Naive thymus-derived CD4-positive, alpha-beta T cell (primary cell): ENCODE measurements at regions not wholly inside any gene's neighbourhood (a gene's known extent, or its start where the extent isn't known, plus 50 kb on each side); places are given as distances from the start of the nearest gene placed in this dataset.

Experiments
- ATAC-seq: fragments of 150-1000 bp; cut with Tn5 transposase; 2 replicates; pipeline ENCODE4 v1.10.0; 2021; ENCODE audit warnings: mild to moderate bottlenecking, moderate library complexity
- CTCF ChIA-PET: fragments of 350-600 bp; sonication (Branson Sonifier 250); formaldehyde crosslinking; loops from one replicate; lab custom pipeline; 2021; ENCODE audit warnings: antibody characterized with exemption; lab: Charles Lee
- POLR2A ChIA-PET: fragments of 350-600 bp; sonication (Branson Sonifier 250); formaldehyde crosslinking; loops from one replicate; lab custom pipeline; 2021; ENCODE audit warnings: antibody characterized with exemption, inconsistent platforms; lab: Charles Lee
- DNase-seq, 9 donors: peaks; one replicate each; pipeline versions ENCODE4 v3.0.0 to v3.0.0-alpha.2; 2020 to 2022; ENCODE audit warnings: mixed read lengths in 1 of 9
- H3K27ac ChIP-seq: one replicate; pipeline ENCODE4 v1.7.0; 2013; ENCODE audit warnings: mild to moderate bottlenecking, low read depth, low read length, moderate library complexity
- H3K27me3 ChIP-seq, 2 donors: one replicate each; pipeline ENCODE4 v1.7.0; 2013; ENCODE audit warnings: low read length in 2 of 2, mild to moderate bottlenecking in 2 of 2, moderate library complexity in 2 of 2; ENCODE audit not compliant: control insufficient read depth in 2 of 2, insufficient read depth in 2 of 2
- H3K36me3 ChIP-seq, 3 experiments: 1 replicate in 2 of 3; 2 replicates in 1 of 3; pipeline ENCODE4 v1.7.0; 2013; ENCODE audit warnings: low read length in 3 of 3, mild to moderate bottlenecking in 3 of 3, moderate library complexity in 1 of 3; ENCODE audit not compliant: insufficient read depth in 3 of 3, control insufficient read depth in 2 of 3
- H3K4me1 ChIP-seq, 2 donors: one replicate each; pipeline ENCODE4 v1.7.0; 2013; ENCODE audit warnings: low read length in 2 of 2, mild to moderate bottlenecking in 2 of 2, moderate library complexity in 1 of 2; ENCODE audit not compliant: control insufficient read depth in 2 of 2, insufficient read depth in 2 of 2
- H3K4me3 ChIP-seq: 2 replicates; pipeline ENCODE4 v1.7.0; 2013; ENCODE audit warnings: mild to moderate bottlenecking, low read length
- H3K9me3 ChIP-seq, 3 experiments: 1 replicate in 2 of 3; 2 replicates in 1 of 3; pipeline ENCODE4 v1.7.0; 2013; ENCODE audit warnings: low read length in 3 of 3; ENCODE audit not compliant: control insufficient read depth in 2 of 3
- H3K27ac Mint-ChIP-seq, 9 donors: one replicate each; pipeline ENCODE4 v1.8.0; 2020 to 2022; ENCODE audit warnings: mixed read lengths in 9 of 9, mild to moderate bottlenecking in 8 of 9, moderate library complexity in 5 of 9, inconsistent platforms in 2 of 9
- H3K27me3 Mint-ChIP-seq, 5 donors: one replicate each; pipeline ENCODE4 v1.8.0; 2021 to 2022; ENCODE audit warnings: mixed read lengths in 5 of 5, mild to moderate bottlenecking in 1 of 5
- H3K36me3 Mint-ChIP-seq, 5 donors: one replicate each; pipeline ENCODE4 v1.8.0; 2020 to 2022; ENCODE audit warnings: mixed read lengths in 5 of 5, mild to moderate bottlenecking in 3 of 5, inconsistent platforms in 1 of 5
- H3K4me1 Mint-ChIP-seq, 7 donors: one replicate each; pipeline ENCODE4 v1.8.0; 2020 to 2022; ENCODE audit warnings: mixed read lengths in 7 of 7, mild to moderate bottlenecking in 3 of 7, inconsistent platforms in 1 of 7
- H3K4me3 Mint-ChIP-seq, 10 donors: one replicate each; pipeline ENCODE4 v1.8.0; 2020 to 2022; ENCODE audit warnings: mild to moderate bottlenecking in 10 of 10, mixed read lengths in 10 of 10, moderate library complexity in 6 of 10, inconsistent platforms in 2 of 10
- H3K9me3 Mint-ChIP-seq, 11 donors: one replicate each; pipeline ENCODE4 v1.8.0; 2020 to 2022; ENCODE audit warnings: mixed read lengths in 11 of 11, mild to moderate bottlenecking in 4 of 11, inconsistent platforms in 1 of 11, moderate library complexity in 1 of 11
- intact Hi-C, 2 donors: fragments of 100-400 bp; cut with micrococcal nuclease; formaldehyde crosslinking; loops; one replicate each; pipeline ENCODE4 v1.15.1; 2023

- ChIA-PET CTCF (no interaction called here), POLR2A (no interaction called here)
- Mint-ChIP-seq H3K27me3 (no peaks in the 10 kb centered on the region), H3K27ac (no peak overlapping the region), H3K36me3 (no peaks in the 10 kb centered on the region), H3K4me3 (no peak overlapping the region), H3K9me3 (peaks cover 0 to 10% (median 2%) of the 10 kb centered on the region in 11 donors), H3K4me1 (peaks cover 0 to 5% (median 0%) of the 10 kb centered on the region in 7 donors)
- H3K27me3 ChIP-seq, result no peaks in the 10 kb centered on the region
- intact Hi-C loops, result no loop called here
- no peaks in the 10 kb centered on the region for H3K4me1 ChIP-seq
- no peak overlapping the region for H3K27ac ChIP-seq
- no peak for ATAC-seq
- H3K9me3 ChIP-seq, result no peaks in the 10 kb centered on the region
- no peak overlapping the region for H3K4me3 ChIP-seq
- H3K36me3 ChIP-seq, result no peaks in the 10 kb centered on the region
- no peak for DNase-seq
These were observed 729.1 kb downstream of the NTRK3 start for GRCh38 chr15:87527416-87527815.

- H3K27me3 Mint-ChIP-seq, result no peaks in the 10 kb centered on the region
- peaks cover 0 to 8% (median 0%) of the 10 kb centered on the region in 11 donors for H3K9me3 Mint-ChIP-seq
- no peak overlapping the region for H3K4me3 Mint-ChIP-seq
- intact Hi-C loops, result no loop called here
- no peak for ATAC-seq
- ChIA-PET POLR2A (no interaction called here), CTCF (no interaction called here)
- no peaks in the 10 kb centered on the region for H3K36me3 Mint-ChIP-seq
- no peaks in the 10 kb centered on the region for H3K27me3 ChIP-seq
- no peak overlapping the region for H3K27ac ChIP-seq
- no peaks in the 10 kb centered on the region for H3K9me3 ChIP-seq
- no peak overlapping the region for H3K27ac Mint-ChIP-seq
- DNase-seq, result no peak
- H3K4me3 ChIP-seq, result no peak overlapping the region
- H3K36me3 ChIP-seq, result no peaks in the 10 kb centered on the region
- H3K4me1 ChIP-seq, result no peaks in the 10 kb centered on the region
- H3K4me1 Mint-ChIP-seq, result no peaks in the 10 kb centered on the region
These were observed 733.0 kb downstream of the NTRK3 start for GRCh38 chr15:87523516-87523915.

- Mint-ChIP-seq H3K27me3 (peaks cover 0 to 1% (median 0%) of the 10 kb centered on the region in 5 donors), H3K36me3 (no peaks in the 10 kb centered on the region), H3K4me3 (no peak overlapping the region), H3K9me3 (peaks cover 0 to 8% (median 0%) of the 10 kb centered on the region in 11 donors), H3K27ac (no peak overlapping the region), H3K4me1 (no peaks in the 10 kb centered on the region)
- H3K9me3 ChIP-seq, result no peaks in the 10 kb centered on the region
- H3K4me1 ChIP-seq, result no peaks in the 10 kb centered on the region
- intact Hi-C loops, result no loop called here
- H3K4me3 ChIP-seq, result no peak overlapping the region
- no peak for ATAC-seq
- no peak overlapping the region for H3K27ac ChIP-seq
- no peaks in the 10 kb centered on the region for H3K36me3 ChIP-seq
- ChIA-PET CTCF (no interaction called here), POLR2A (no interaction called here)
- H3K27me3 ChIP-seq, result no peaks in the 10 kb centered on the region
- no peak for DNase-seq
These were observed 733.5 kb downstream of the NTRK3 start for GRCh38 chr15:87522997-87523396.

GRCh38 chr15:87518957-87519356 lies 737.6 kb downstream of the NTRK3 start:
- no peak overlapping the region for H3K27ac Mint-ChIP-seq
- DNase-seq (no peak), ATAC-seq (no peak)
- Histone ChIP-seq H3K4me1 (no peaks in the 10 kb centered on the region), H3K27ac (no peak overlapping the region), H3K36me3 (no peaks in the 10 kb centered on the region), H3K27me3 (no peaks in the 10 kb centered on the region), H3K9me3 (no peaks in the 10 kb centered on the region), H3K4me3 (no peak overlapping the region)
- H3K4me1 Mint-ChIP-seq, result no peaks in the 10 kb centered on the region
- ChIA-PET POLR2A (no interaction called here), CTCF (no interaction called here)
- H3K27me3 Mint-ChIP-seq, result peaks cover 0 to 4% (median 0%) of the 10 kb centered on the region in 5 donors
- intact Hi-C loops, result no loop called here
- no peak overlapping the region for H3K4me3 Mint-ChIP-seq
- no peaks in the 10 kb centered on the region for H3K36me3 Mint-ChIP-seq
- H3K9me3 Mint-ChIP-seq, result peaks cover 0 to 5% (median 0%) of the 10 kb centered on the region in 11 donors

GRCh38 chr15:87508086-87508485 lies 748.5 kb downstream of the NTRK3 start:
- Mint-ChIP-seq H3K9me3 (peaks cover 0 to 8% (median 3%) of the 10 kb centered on the region in 11 donors), H3K4me3 (no peak overlapping the region), H3K27ac (no peak overlapping the region), H3K4me1 (no peaks in the 10 kb centered on the region), H3K36me3 (peaks cover 0 to 6% (median 0%) of the 10 kb centered on the region in 5 donors), H3K27me3 (peaks cover 0 to 12% (median 0%) of the 10 kb centered on the region in 5 donors)
- POLR2A ChIA-PET, result no interaction called here
- Histone ChIP-seq H3K4me3 (no peak overlapping the region), H3K4me1 (no peaks in the 10 kb centered on the region), H3K36me3 (no peaks in the 10 kb centered on the region), H3K27ac (no peak overlapping the region), H3K27me3 (no peaks in the 10 kb centered on the region), H3K9me3 (no peaks in the 10 kb centered on the region)
- DNase-seq (no peak), ATAC-seq (no peak)
- intact Hi-C loops, result no loop called here
- CTCF ChIA-PET, result no interaction called here

GRCh38 chr15:87502173-87502572 lies 754.4 kb downstream of the NTRK3 start:
- H3K9me3 Mint-ChIP-seq, result peaks cover 0 to 5% (median 0%) of the 10 kb centered on the region in 11 donors
- DNase-seq (no peak), ATAC-seq (no peak)
- no peaks in the 10 kb centered on the region for H3K27me3 Mint-ChIP-seq
- Histone ChIP-seq H3K4me1 (no peaks in the 10 kb centered on the region), H3K27ac (no peak overlapping the region), H3K36me3 (no peaks in the 10 kb centered on the region), H3K27me3 (no peaks in the 10 kb centered on the region), H3K4me3 (no peak overlapping the region), H3K9me3 (no peaks in the 10 kb centered on the region)
- POLR2A ChIA-PET, result no interaction called here
- CTCF ChIA-PET, result no interaction called here
- H3K4me3 Mint-ChIP-seq, result no peak overlapping the region
- no peaks in the 10 kb centered on the region for H3K36me3 Mint-ChIP-seq
- no peaks in the 10 kb centered on the region for H3K4me1 Mint-ChIP-seq
- H3K27ac Mint-ChIP-seq, result no peak overlapping the region
- intact Hi-C loops, result no loop called here

GRCh38 chr15:87500240-87500639 lies 756.3 kb downstream of the NTRK3 start:
- Histone ChIP-seq H3K27ac (no peak overlapping the region), H3K36me3 (no peaks in the 10 kb centered on the region), H3K27me3 (no peaks in the 10 kb centered on the region), H3K4me3 (no peak overlapping the region), H3K9me3 (no peaks in the 10 kb centered on the region), H3K4me1 (no peaks in the 10 kb centered on the region)
- Mint-ChIP-seq H3K4me1 (peaks cover 0 to 1% (median 0%) of the 10 kb centered on the region in 7 donors), H3K27ac (no peak overlapping the region), H3K36me3 (peaks cover 0 to 4% (median 0%) of the 10 kb centered on the region in 5 donors), H3K27me3 (peaks cover 0 to 2% (median 0%) of the 10 kb centered on the region in 5 donors), H3K4me3 (no peak overlapping the region), H3K9me3 (peaks cover 0 to 9% (median 2%) of the 10 kb centered on the region in 11 donors)
- intact Hi-C loops, result no loop called here
- no peak for DNase-seq
- ChIA-PET POLR2A (no interaction called here), CTCF (no interaction called here)
- no peak for ATAC-seq
